ENCODE measurements at regions not wholly inside any gene's neighbourhood (a gene's known extent, or its start where the extent isn't known, plus 50 kb on each side); places are given as distances from the start of the nearest gene placed in this dataset.

DNA sequence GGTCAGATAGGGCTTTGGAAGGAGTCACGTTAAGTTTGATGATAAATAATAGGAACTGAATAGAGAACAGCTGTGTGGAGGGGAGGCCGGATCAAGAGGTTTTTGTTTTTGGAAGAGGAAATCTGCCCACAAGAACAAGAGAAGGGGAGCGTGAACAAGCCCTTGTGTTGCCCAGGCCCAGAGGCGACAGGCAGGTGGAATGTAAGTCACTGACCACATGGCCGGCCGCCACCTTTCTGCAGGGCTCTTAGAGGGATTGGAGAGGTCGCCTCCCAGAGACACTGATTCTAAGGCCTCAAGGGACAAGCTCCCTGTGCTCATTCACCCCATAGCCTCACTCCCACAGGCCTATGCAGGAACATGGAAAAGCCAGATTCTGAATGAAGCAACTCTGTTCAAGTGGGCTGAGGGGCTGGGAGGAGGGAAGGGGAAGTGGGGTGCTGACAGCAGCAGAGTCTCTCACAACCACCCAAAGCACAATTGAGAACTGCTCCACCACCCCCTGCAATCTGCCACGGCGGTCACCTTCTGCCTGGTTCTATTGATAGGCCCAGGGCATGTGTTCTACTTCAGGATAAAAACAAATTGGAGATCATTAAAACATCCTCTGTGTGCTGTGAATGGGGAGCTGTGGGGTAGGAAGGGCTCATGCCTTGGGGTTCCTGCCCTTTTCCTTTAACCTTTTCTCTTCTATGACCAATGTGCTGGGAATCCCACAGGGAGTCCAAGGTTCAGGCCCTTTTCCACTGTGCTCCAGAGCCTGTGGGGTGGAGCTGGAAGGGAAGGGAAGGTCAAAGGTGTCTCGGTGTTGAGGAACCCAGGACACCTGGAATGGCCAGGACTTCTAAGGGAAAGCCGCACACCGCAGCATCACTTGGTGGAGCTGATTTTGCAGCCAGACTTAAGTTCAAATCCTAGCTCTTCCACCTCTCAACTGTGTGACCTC, 63.3 kb upstream of the PARP1 start:
- H3K36me3 ChIP-seq (ENCODE audit: control insufficient read depth in 2 of 2, insufficient read depth in 1 of 2, low read length in 2 of 2), result no peaks in the 10 kb centered on the region
- ChIA-PET POLR2A (no interaction called here), CTCF (interaction anchor here (4.4 kb wide), 1 partner anchor 13 kb away, joined by 20 read pairs; no protein-coding TSS in a partner anchor)
- TF ChIP-seq PRDM10 (tag by site-specific recombination; IDR thresholded peaks at IDR 0.05), result no peak
- TF ChIP-seq ZNF248 (tag by site-specific recombination; IDR thresholded peaks at IDR 0.05), result no peak
- no peak for TF ChIP-seq ZNF544 (tag by site-specific recombination; IDR thresholded peaks at IDR 0.05)
- TF ChIP-seq ZNF157 (tag by site-specific recombination; IDR thresholded peaks at IDR 0.05), result no peak
- TF ChIP-seq ZNF777 (tag by site-specific recombination; IDR thresholded peaks at IDR 0.05; ENCODE audit: borderline replicate concordance), result no peak
- TF ChIP-seq ZNF24 (tag by site-specific recombination; IDR thresholded peaks at IDR 0.05), result no peak
- TF ChIP-seq HOXC10 (CRISPR knock-in tag; IDR thresholded peaks at IDR 0.05), result no peak
- no peak for TF ChIP-seq ZNF394 (tag by site-specific recombination; IDR thresholded peaks at IDR 0.05; ENCODE audit: borderline replicate concordance)
- TF ChIP-seq REST (tag by site-specific recombination; IDR thresholded peaks at IDR 0.05), result no peak
- TF ChIP-seq, protein P1, sequence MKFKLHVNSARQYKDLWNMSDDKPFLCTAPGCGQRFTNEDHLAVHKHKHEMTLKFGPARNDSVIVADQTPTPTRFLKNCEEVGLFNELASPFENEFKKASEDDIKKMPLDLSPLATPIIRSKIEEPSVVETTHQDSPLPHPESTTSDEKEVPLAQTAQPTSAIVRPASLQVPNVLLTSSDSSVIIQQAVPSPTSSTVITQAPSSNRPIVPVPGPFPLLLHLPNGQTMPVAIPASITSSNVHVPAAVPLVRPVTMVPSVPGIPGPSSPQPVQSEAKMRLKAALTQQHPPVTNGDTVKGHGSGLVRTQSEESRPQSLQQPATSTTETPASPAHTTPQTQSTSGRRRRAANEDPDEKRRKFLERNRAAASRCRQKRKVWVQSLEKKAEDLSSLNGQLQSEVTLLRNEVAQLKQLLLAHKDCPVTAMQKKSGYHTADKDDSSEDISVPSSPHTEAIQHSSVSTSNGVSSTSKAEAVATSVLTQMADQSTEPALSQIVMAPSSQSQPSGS (tag by site-specific recombination; IDR thresholded peaks at IDR 0.05; ENCODE audit: low read depth), result no peak
- no peak for TF ChIP-seq ZNF510 (tag by site-specific recombination; IDR thresholded peaks at IDR 0.05; ENCODE audit: insufficient replicate concordance)
- no peak for TF ChIP-seq ZNF629 (tag by site-specific recombination; IDR thresholded peaks at IDR 0.05)
- no peak for TF ChIP-seq YY1 (tag by site-specific recombination; IDR thresholded peaks at IDR 0.05)
- TF ChIP-seq TSHZ1 (tag by site-specific recombination; IDR thresholded peaks at IDR 0.05; ENCODE audit: borderline replicate concordance), result no peak
- TF ChIP-seq ZNF132 (tag by site-specific recombination; IDR thresholded peaks at IDR 0.05; ENCODE audit: borderline replicate concordance), result no peak
- no peak for TF ChIP-seq ZNF621 (tag by site-specific recombination; IDR thresholded peaks at IDR 0.05)
- H3K4me3 ChIP-seq (ENCODE audit: low read depth, low read length), result no peak overlapping the region
- no peak overlapping the region for H3K27ac ChIP-seq (ENCODE audit: extremely low read depth, low read depth, low read length)
- no peaks in the 10 kb centered on the region for H3K4me1 ChIP-seq (ENCODE audit: control insufficient read depth, insufficient read depth, low read length)
- no peaks in the 10 kb centered on the region for H3K9me3 ChIP-seq (ENCODE audit: control insufficient read depth, insufficient read depth, low read depth, low read length)
